Keratinocyte (primary cell): ENCODE measurements at regions not wholly inside any gene's neighbourhood (a gene's known extent, or its start where the extent isn't known, plus 50 kb on each side); places are given as distances from the start of the nearest gene placed in this dataset.

Experiments
- CTCF ChIP-seq, 3 experiments: IDR thresholded peaks in 1 of 3; conservative IDR thresholded peaks in 1 of 3; optimal IDR thresholded peaks in 1 of 3; 2 replicates in 2 of 3; 3 replicates in 1 of 3; pipeline versions ENCODE3 to v1.5.1; 2011; ENCODE audit warnings: low read length in 3 of 3, mild to moderate bottlenecking in 3 of 3, moderate library complexity in 2 of 3, control low read depth in 1 of 3, inconsistent platforms in 1 of 3; ENCODE audit not compliant: insufficient read depth in 2 of 3; ENCODE audit errors: extremely low read depth in 1 of 3
- EZH2 ChIP-seq: IDR thresholded peaks from one replicate; pipeline ENCODE4 v1.6.1; 2012; ENCODE audit warnings: inconsistent platforms, mild to moderate bottlenecking, low read length, moderate library complexity

GRCh38 chr2:215605214-215605613 lies 169.3 kb upstream of the FN1 start:
- TF ChIP-seq CTCF (optimal IDR thresholded peaks at IDR 0.05 in 1 of 3, IDR thresholded peaks at IDR 0.05 in 1 of 3, conservative IDR thresholded peaks at IDR 0.05 in 1 of 3; ENCODE audit: extremely low read depth in 1 of 3, insufficient read depth in 2 of 3, low read length in 3 of 3) (no peak), EZH2 (no peak)
